ENCODE measurements at regions not wholly inside any gene's neighbourhood (a gene's known extent, or its start where the extent isn't known, plus 50 kb on each side); places are given as distances from the start of the nearest gene placed in this dataset.

GRCh38 chr2:198825534-198825933, 632.2 kb downstream of the SATB2 start:
- H3K4me1 ChIP-seq (replicated peaks in 1 of 2), result no peaks in the 10 kb centered on the region
- H3K4me3 ChIP-seq, result no peak overlapping the region
- no peaks in the 10 kb centered on the region for H3K27me3 ChIP-seq
- no peaks in the 10 kb centered on the region for H3K36me3 ChIP-seq (replicated peaks in 1 of 2)
- no peaks in the 10 kb centered on the region for H3K9me3 ChIP-seq (replicated peaks in 1 of 3)
- no peak overlapping the region for H3K27ac ChIP-seq
- intact Hi-C loops (cut with DNase I), result no loop called here
- DNase-seq, result no peak
- TF ChIP-seq POLR2A (IDR thresholded peaks at IDR 0.05), result no peak
- TF ChIP-seq, protein P1, sequence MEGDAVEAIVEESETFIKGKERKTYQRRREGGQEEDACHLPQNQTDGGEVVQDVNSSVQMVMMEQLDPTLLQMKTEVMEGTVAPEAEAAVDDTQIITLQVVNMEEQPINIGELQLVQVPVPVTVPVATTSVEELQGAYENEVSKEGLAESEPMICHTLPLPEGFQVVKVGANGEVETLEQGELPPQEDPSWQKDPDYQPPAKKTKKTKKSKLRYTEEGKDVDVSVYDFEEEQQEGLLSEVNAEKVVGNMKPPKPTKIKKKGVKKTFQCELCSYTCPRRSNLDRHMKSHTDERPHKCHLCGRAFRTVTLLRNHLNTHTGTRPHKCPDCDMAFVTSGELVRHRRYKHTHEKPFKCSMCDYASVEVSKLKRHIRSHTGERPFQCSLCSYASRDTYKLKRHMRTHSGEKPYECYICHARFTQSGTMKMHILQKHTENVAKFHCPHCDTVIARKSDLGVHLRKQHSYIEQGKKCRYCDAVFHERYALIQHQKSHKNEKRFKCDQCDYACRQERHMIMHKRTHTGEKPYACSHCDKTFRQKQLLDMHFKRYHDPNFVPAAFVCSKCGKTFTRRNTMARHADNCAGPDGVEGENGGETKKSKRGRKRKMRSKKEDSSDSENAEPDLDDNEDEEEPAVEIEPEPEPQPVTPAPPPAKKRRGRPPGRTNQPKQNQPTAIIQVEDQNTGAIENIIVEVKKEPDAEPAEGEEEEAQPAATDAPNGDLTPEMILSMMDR (IDR thresholded peaks at IDR 0.05), result no peak

DNA sequence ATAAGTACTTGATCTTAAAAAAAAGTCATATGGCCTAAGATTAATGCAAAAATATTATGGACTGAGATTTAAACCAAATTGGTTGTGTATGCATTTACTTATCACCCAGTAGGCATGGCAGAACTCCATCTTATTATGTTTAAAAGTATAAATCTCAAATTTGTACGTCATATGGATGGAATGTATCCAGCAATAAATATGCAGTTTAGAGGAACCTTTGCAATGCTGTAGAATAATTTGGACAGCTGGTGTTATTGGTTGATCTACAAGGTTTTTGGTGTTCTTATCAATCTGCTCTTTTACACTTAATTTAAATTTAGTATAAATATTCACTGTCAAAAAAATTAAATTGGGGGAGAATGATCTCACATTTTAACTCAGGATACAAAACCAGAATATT, 640.2 kb downstream of the SATB2 start:
- WGBS, 4 donors, result 35 to 62% (median 59%) methylated on average over 1 of the region's 1 CpG
- H3K27me3 ChIP-seq, result no peaks in the 10 kb centered on the region
- TF ChIP-seq, protein P1 (IDR thresholded peaks at IDR 0.05), result no peak
- no peak for TF ChIP-seq POLR2A (IDR thresholded peaks at IDR 0.05)
- no peak overlapping the region for H3K27ac ChIP-seq
- intact Hi-C loops (cut with DNase I), result no loop called here
- H3K4me1 ChIP-seq (replicated peaks in 1 of 2), result no peaks in the 10 kb centered on the region
- no peaks in the 10 kb centered on the region for H3K9me3 ChIP-seq (replicated peaks in 1 of 3)
- no peaks in the 10 kb centered on the region for H3K36me3 ChIP-seq (replicated peaks in 1 of 2)
- no peak overlapping the region for H3K4me3 ChIP-seq
- no peak for DNase-seq

DNA sequence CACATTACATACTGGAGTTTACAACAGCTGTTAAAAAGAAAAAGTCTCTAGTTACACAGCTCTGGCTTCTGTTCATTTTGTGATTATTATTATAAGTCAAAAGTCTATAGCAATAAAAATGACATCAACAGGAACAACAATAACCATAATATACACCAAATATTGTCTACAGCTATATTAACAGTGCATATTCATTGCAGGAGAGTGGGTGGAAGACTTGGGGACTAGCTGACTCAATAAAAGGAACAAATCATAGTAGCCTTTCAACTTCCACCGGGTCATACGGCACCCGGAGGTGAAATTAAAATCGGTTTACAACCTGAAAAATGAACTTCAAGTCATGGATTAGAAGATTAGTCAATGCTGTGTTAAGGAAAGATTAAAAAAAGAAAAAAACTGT, 642.1 kb downstream of the SATB2 start:
- 85 to 88% (median 86%) methylated on average over 4 of the region's 4 CpGs for WGBS, 4 donors

GRCh38 chr2:198811198-198811597, 646.5 kb downstream of the SATB2 start:
- TF ChIP-seq, protein P1 (IDR thresholded peaks at IDR 0.05), result no peak
- no peak for TF ChIP-seq POLR2A (IDR thresholded peaks at IDR 0.05)
- intact Hi-C loops (cut with DNase I), result no loop called here
- no peak overlapping the region for H3K4me3 ChIP-seq
- H3K27me3 ChIP-seq, result no peaks in the 10 kb centered on the region
- WGBS, 4 donors, result 64 to 70% (median 66%) methylated on average over 3 of the region's 3 CpGs
- no peaks in the 10 kb centered on the region for H3K9me3 ChIP-seq (replicated peaks in 1 of 3)
- H3K36me3 ChIP-seq (replicated peaks in 1 of 2), result no peaks in the 10 kb centered on the region
- H3K27ac ChIP-seq, result no peak overlapping the region
- DNase-seq, result no peak
- no peaks in the 10 kb centered on the region for H3K4me1 ChIP-seq (replicated peaks in 1 of 2)

More for the DNA sequence above, 642.1 kb downstream of the SATB2 start:
- intact Hi-C loops (cut with DNase I), result no loop called here
- Histone ChIP-seq H3K4me3 (no peak overlapping the region), H3K27me3 (no peaks in the 10 kb centered on the region), H3K4me1 (replicated peaks in 1 of 2) (no peaks in the 10 kb centered on the region), H3K9me3 (replicated peaks in 1 of 3) (no peaks in the 10 kb centered on the region), H3K27ac (no peak overlapping the region), H3K36me3 (replicated peaks in 1 of 2) (no peaks in the 10 kb centered on the region)
- no peak for DNase-seq
- TF ChIP-seq, protein P1 (IDR thresholded peaks at IDR 0.05), result no peak
- TF ChIP-seq POLR2A (IDR thresholded peaks at IDR 0.05), result no peak
